OCI-LY3 (cell line): ENCODE measurements at regions not wholly inside any gene's neighbourhood (a gene's known extent, or its start where the extent isn't known, plus 50 kb on each side); places are given as distances from the start of the nearest gene placed in this dataset.

Source experiments
- H2AFZ ChIP-seq: fragments of 200-600, 300-600 bp; shearing (Covaris generic); 2 replicates; pipeline ENCODE4 v1.6.0; 2014; ENCODE audit warnings: antibody characterized with exemption, low read depth, low read length
- H3K27ac ChIP-seq: fragments of 200-600, 300-600 bp; sonication (generic); 2 replicates; pipeline ENCODE4 v1.5.1; 2014; ENCODE audit warnings: mild to moderate bottlenecking, low read length, moderate library complexity, mixed read lengths
- H3K27me3 ChIP-seq: fragments of 200-600, 300-600 bp; sonication (generic); 2 replicates; pipeline ENCODE4 v1.6.1; 2014; ENCODE audit warnings: low read depth, low read length, mixed read lengths
- H3K36me3 ChIP-seq: fragments of 200-600, 300-600 bp; sonication (generic); replicated peaks from 2 replicates; pipeline ENCODE3; 2014; ENCODE audit warnings: low read depth, low read length, mixed read lengths
- H3K4me1 ChIP-seq: fragments of 300-600, 200-600 bp; sonication (generic); 2 replicates; pipeline ENCODE4 v1.6.1; 2014; ENCODE audit warnings: low read length, mixed read lengths
- H3K4me2 ChIP-seq: fragments of 200-600, 300-600 bp; sonication (generic); 2 replicates; pipeline ENCODE4 v1.6.1; 2014; ENCODE audit warnings: low read length, mixed read lengths
- H3K4me3 ChIP-seq: fragments of 300-600, 200-600 bp; sonication (generic); 2 replicates; pipeline ENCODE4 v1.5.1; 2014; ENCODE audit warnings: antibody characterized with exemption, mild to moderate bottlenecking, low read length, moderate library complexity
- H3K79me2 ChIP-seq: fragments of 300-600, 200-600 bp; shearing (Covaris generic); 2 replicates; pipeline ENCODE4 v1.6.1; 2014; ENCODE audit warnings: mild to moderate bottlenecking, low read length, mixed read lengths
- H3K9ac ChIP-seq: fragments of 300-600, 200-600 bp; shearing (Covaris generic); 2 replicates; pipeline ENCODE4 v1.6.0; 2014; ENCODE audit warnings: mild to moderate bottlenecking, low read length, moderate library complexity
- H3K9me3 ChIP-seq: fragments of 200-600, 300-600 bp; shearing (Covaris generic); 2 replicates; pipeline ENCODE4 v1.6.1; 2014; ENCODE audit warnings: low read length, mixed read lengths; ENCODE audit not compliant: insufficient read depth
- H4K20me1 ChIP-seq: fragments of 200-600, 300-600 bp; sonication (generic); 2 replicates; pipeline ENCODE4 v1.6.1; 2016; ENCODE audit warnings: low read length, mixed read lengths; ENCODE audit not compliant: insufficient read depth
- EZH2phosphoT487 ChIP-seq: fragments of 200-600 bp; shearing (Covaris generic); IDR thresholded peaks from 2 replicates; pipeline ENCODE4 v1.6.1; 2018; ENCODE audit warnings: antibody characterized with exemption, mixed run types, low read depth
- TF ChIP-seq, protein P1 (sequence below): fragments of 200-600, 300-600 bp; sonication (generic); IDR thresholded peaks from 2 replicates; pipeline ENCODE4 v1.5.1; 2014; ENCODE audit warnings: antibody characterized with exemption, low read length, low read depth

DNA sequence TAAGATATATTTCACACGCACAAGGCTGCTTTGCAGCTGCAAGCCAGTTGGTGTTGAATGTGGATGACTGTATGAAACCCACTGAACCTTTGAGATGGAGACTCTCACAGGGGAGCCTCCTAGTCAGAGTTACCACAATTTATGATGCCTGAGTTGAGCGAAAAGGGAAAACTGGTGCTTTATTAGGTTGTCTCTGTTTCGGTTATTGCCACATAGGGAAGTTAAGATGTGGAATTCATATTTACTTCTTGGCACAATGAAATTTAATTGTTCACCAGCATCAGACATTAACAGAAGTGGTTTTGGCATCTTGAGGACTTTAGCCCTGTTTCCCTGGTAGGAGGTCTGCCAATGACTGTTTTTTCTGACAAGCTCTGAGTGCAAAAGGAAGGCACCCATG, 358.2 kb downstream of the SQOR start:
- Histone ChIP-seq H3K9me3 (no peaks in the 10 kb centered on the region), H3K4me2 (no peak overlapping the region)

DNA sequence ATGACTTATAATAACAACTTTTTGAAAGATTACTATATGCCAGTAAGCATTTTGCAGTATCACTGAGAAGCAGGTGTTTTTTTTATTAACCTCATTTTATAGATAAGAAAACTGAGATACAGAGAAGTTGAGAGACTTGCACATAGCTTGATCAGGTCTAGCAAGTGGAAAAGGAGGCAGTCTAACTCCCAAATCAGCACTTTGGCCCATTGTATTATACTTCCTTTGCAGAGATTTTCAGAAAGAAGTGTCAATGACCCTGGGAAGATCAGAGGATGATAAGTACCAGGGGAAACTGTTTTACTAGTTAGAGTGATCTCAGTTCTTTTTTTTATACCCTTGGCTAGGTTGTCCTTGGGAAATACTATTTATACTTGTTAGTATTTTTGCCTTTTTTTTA, 358.7 kb downstream of the SQOR start:
- TF ChIP-seq EZH2phosphoT487 = no peak
- TF ChIP-seq, protein P1, sequence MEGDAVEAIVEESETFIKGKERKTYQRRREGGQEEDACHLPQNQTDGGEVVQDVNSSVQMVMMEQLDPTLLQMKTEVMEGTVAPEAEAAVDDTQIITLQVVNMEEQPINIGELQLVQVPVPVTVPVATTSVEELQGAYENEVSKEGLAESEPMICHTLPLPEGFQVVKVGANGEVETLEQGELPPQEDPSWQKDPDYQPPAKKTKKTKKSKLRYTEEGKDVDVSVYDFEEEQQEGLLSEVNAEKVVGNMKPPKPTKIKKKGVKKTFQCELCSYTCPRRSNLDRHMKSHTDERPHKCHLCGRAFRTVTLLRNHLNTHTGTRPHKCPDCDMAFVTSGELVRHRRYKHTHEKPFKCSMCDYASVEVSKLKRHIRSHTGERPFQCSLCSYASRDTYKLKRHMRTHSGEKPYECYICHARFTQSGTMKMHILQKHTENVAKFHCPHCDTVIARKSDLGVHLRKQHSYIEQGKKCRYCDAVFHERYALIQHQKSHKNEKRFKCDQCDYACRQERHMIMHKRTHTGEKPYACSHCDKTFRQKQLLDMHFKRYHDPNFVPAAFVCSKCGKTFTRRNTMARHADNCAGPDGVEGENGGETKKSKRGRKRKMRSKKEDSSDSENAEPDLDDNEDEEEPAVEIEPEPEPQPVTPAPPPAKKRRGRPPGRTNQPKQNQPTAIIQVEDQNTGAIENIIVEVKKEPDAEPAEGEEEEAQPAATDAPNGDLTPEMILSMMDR = no peak
- Histone ChIP-seq H3K9ac (no peak overlapping the region), H3K27me3 (no peaks in the 10 kb centered on the region), H4K20me1 (no peaks in the 10 kb centered on the region), H3K36me3 (no peaks in the 10 kb centered on the region), H3K4me1 (no peaks in the 10 kb centered on the region), H2AFZ (no peak overlapping the region), H3K4me3 (no peak overlapping the region), H3K79me2 (no peaks in the 10 kb centered on the region), H3K4me2 (no peak overlapping the region), H3K9me3 (no peaks in the 10 kb centered on the region), H3K27ac (no peak overlapping the region)

More for the DNA sequence above, 358.2 kb downstream of the SQOR start:
- no peak overlapping the region for H3K27ac ChIP-seq
- H4K20me1 ChIP-seq = no peaks in the 10 kb centered on the region
- H3K9ac ChIP-seq = no peak overlapping the region
- no peaks in the 10 kb centered on the region for H3K4me1 ChIP-seq
- H3K27me3 ChIP-seq = no peaks in the 10 kb centered on the region
- TF ChIP-seq EZH2phosphoT487 = no peak
- TF ChIP-seq, protein P1 = no peak
- H3K4me3 ChIP-seq = no peak overlapping the region
- no peaks in the 10 kb centered on the region for H3K79me2 ChIP-seq
- H2AFZ ChIP-seq = no peak overlapping the region
- H3K36me3 ChIP-seq = no peaks in the 10 kb centered on the region

- H3K9ac ChIP-seq = no peak overlapping the region
- no peak overlapping the region for H3K4me3 ChIP-seq
- H4K20me1 ChIP-seq = no peaks in the 10 kb centered on the region
- no peaks in the 10 kb centered on the region for H3K9me3 ChIP-seq
- no peaks in the 10 kb centered on the region for H3K79me2 ChIP-seq
- H3K27ac ChIP-seq = no peak overlapping the region
- no peaks in the 10 kb centered on the region for H3K36me3 ChIP-seq
- H3K4me2 ChIP-seq = no peak overlapping the region
- no peaks in the 10 kb centered on the region for H3K4me1 ChIP-seq
- no peak for TF ChIP-seq EZH2phosphoT487
- TF ChIP-seq, protein P1 = no peak
- no peaks in the 10 kb centered on the region for H3K27me3 ChIP-seq
- H2AFZ ChIP-seq = no peak overlapping the region
Measured at GRCh38 chr15:45995800-45996199, 361.0 kb downstream of the SQOR start.

DNA sequence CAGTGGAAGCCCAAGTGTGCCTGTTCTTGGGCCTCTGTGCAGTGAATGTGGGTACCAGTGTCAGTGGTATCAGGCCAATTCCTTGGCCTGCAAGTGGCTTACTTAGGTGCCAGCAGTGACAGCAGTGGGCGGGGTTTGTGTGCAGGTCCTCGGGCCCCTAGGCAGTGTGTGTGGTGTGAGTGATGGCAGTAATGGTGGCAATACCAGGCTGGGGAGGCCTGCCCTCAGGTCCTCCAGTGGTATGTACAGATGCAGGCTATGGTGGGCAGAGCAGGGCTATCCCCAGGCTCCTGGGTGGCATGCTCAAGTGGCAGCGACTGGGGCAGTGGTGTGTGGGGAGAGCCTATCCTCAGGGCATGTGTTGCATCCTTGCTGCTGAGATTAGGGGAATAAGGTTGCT, 379.7 kb downstream of the SQOR start:
- no peaks in the 10 kb centered on the region for H3K27me3 ChIP-seq
- no peaks in the 10 kb centered on the region for H3K79me2 ChIP-seq
- H3K4me1 ChIP-seq = no peaks in the 10 kb centered on the region
- no peak overlapping the region for H3K4me2 ChIP-seq
- H3K27ac ChIP-seq = no peak overlapping the region
- TF ChIP-seq, protein P1 = no peak
- TF ChIP-seq EZH2phosphoT487 = no peak
- H2AFZ ChIP-seq = no peak overlapping the region
- no peak overlapping the region for H3K9ac ChIP-seq
- peaks cover 4% of the 10 kb centered on the region for H3K9me3 ChIP-seq
- H4K20me1 ChIP-seq = no peaks in the 10 kb centered on the region
- H3K4me3 ChIP-seq = no peak overlapping the region
- H3K36me3 ChIP-seq = no peaks in the 10 kb centered on the region
